ENCODE measurements at regions not wholly inside any gene's neighbourhood (a gene's known extent, or its start where the extent isn't known, plus 50 kb on each side); places are given as distances from the start of the nearest gene placed in this dataset.

- TF ChIP-seq CTCF (optimal IDR thresholded peaks at IDR 0.05 in 1 of 3, IDR thresholded peaks at IDR 0.05 in 1 of 3, conservative IDR thresholded peaks at IDR 0.05 in 1 of 3; ENCODE audit: extremely low read depth in 1 of 3, insufficient read depth in 2 of 3, low read length in 3 of 3) (no peak), EZH2 (IDR thresholded peaks at IDR 0.05; ENCODE audit: low read length) (no peak)
These were observed 132.0 kb upstream of the WWC1 start for GRCh38 chr5:168159425-168159824.

Data from keratinocyte (primary cell).